T47D (cell line): ENCODE measurements at regions not wholly inside any gene's neighbourhood (a gene's known extent, or its start where the extent isn't known, plus 50 kb on each side); places are given as distances from the start of the nearest gene placed in this dataset.

ENCODE experiments used
- DNase-seq, 2 experiments: peaks; one replicate each; pipeline versions ENCODE4 v3.0.0 to v3.0.0-alpha.2; 2011 to 2012; ENCODE audit warnings: low read depth in 1 of 2, low spot score in 1 of 2
- JUND ChIP-seq: IDR thresholded peaks from 2 replicates; pipeline ENCODE4 v1.6.1; 2012; ENCODE audit warnings: low read depth
- in situ Hi-C: cut with HindIII; loops from 2 replicates; pipeline ENCODE4 v1.10.0; 2016; ENCODE audit warnings: low sequenced_read_pairs, low pct_unique_long_range_greater_than_20kb

- DNase-seq: peak in 1 of 2 experiments; percentile 2
- in situ Hi-C loops: no loop called here
- TF ChIP-seq JUND: no peak
Measured at GRCh38 chr10:128660726-128661125, 534.5 kb upstream of the MKI67 start.

- TF ChIP-seq JUND: no peak
- DNase-seq: no peak
- in situ Hi-C loops: no loop called here
Measured at GRCh38 chr10:128661404-128662197, 535.4 kb upstream of the MKI67 start.

- DNase-seq: no peak
- no peak for TF ChIP-seq JUND
- in situ Hi-C loops: no loop called here
Measured at GRCh38 chr10:128662520-128662919, 536.3 kb upstream of the MKI67 start.

- no peak for TF ChIP-seq JUND
- in situ Hi-C loops: no loop called here
- DNase-seq: no peak
Measured at GRCh38 chr10:128664729-128665128, 538.5 kb upstream of the MKI67 start.

- in situ Hi-C loops: no loop called here
- no peak for DNase-seq
- no peak for TF ChIP-seq JUND
Measured at GRCh38 chr10:128675405-128675804, 549.2 kb upstream of the MKI67 start.

- in situ Hi-C loops: no loop called here
- DNase-seq: no peak
- no peak for TF ChIP-seq JUND
Measured at GRCh38 chr10:128680116-128680515, 553.9 kb upstream of the MKI67 start.

GRCh38 chr10:128684215-128684614 is 558.0 kb upstream of the MKI67 start:
- in situ Hi-C loops: no loop called here
- DNase-seq: no peak
- TF ChIP-seq JUND: no peak

- TF ChIP-seq JUND: no peak
- DNase-seq: no peak
- in situ Hi-C loops: no loop called here
Measured at GRCh38 chr10:128686630-128687278, 560.5 kb upstream of the MKI67 start.

- in situ Hi-C loops: no loop called here
- DNase-seq: no peak
Measured at GRCh38 chr10:128687408-128687807, 561.2 kb upstream of the MKI67 start.

GRCh38 chr10:128687927-128688549 is 561.8 kb upstream of the MKI67 start:
- no peak for DNase-seq
- TF ChIP-seq JUND: no peak
- in situ Hi-C loops: no loop called here

More at GRCh38 chr10:128687408-128687807, 561.2 kb upstream of the MKI67 start:
- TF ChIP-seq JUND: no peak

GRCh38 chr10:128689667-128690066 is 563.4 kb upstream of the MKI67 start:
- DNase-seq: no peak
- in situ Hi-C loops: no loop called here
- no peak for TF ChIP-seq JUND

GRCh38 chr10:128693493-128694131 is 567.4 kb upstream of the MKI67 start:
- no peak for TF ChIP-seq JUND
- DNase-seq: no peak
- in situ Hi-C loops: no loop called here

GRCh38 chr10:128694168-128694850 is 568.1 kb upstream of the MKI67 start:
- no peak for TF ChIP-seq JUND
- in situ Hi-C loops: no loop called here
- DNase-seq: no peak
